DMS153 (cell line): ENCODE measurements at regions not wholly inside any gene's neighbourhood (a gene's known extent, or its start where the extent isn't known, plus 50 kb on each side); places are given as distances from the start of the nearest gene placed in this dataset.

Experiments
- DNase-seq: peaks from one replicate; lab custom pipeline; 2025; lab: John Stamatoyannopoulos, UW

DNA sequence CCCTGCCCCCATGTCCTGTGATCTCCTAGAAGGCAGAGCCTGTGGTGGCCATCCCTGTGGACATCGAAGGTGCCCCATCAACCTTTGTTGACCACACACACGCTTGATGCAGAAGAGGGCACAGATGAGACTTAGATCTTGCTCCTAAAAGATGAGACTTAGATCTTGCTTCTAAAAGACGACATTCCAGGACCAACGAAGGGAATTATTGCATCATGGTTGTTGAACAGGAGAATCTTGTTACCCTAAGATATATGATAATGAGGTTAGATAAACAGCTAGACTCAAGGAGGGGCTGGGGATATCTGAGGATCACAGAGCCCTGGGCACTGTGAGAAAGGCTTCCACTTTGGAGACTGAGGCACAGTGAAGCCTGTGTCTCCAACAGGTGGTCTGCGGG is 91.1 kb upstream of the WSCD2 start:
- DNase-seq: no peak

DNA sequence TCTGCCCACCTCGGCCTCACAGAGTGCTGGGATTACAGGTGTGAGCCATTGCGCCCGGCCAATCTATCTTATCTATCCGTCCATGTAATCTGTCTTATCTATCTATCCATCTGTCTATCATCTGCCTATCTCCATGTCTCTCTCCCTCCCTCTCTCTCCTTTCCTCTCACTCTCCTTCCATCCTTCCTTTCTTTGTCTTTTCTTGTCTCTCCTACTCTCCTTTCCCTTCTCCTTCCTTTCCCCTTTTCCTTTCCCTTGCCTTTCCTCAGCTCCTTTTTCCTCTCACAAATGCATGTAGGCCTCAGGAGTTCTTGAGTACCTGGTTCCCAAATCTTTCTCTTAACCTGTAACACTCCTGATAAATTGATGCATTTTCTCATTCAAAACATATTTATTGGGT is 89.3 kb upstream of the WSCD2 start:
- DNase-seq: no peak

DNA sequence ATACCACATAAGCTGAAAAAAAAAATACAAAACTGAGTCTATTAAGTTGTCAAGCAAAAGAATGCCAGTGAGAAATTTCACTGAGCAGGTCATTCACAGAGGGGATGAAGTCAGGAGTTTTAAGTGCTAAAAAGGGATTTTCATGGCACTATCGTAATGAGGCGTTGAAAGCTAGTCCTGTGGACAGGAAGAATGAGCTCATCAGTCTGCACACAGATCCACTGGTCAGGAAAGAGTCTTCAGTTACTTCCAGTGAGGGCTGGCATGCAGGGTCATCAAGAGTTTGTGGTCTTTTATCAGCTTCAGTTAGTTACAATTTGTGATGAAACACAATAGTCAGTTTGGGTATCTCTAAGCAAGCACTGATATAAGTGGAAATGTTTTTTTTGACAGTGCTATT is 88.1 kb upstream of the WSCD2 start:
- DNase-seq: no peak

DNA sequence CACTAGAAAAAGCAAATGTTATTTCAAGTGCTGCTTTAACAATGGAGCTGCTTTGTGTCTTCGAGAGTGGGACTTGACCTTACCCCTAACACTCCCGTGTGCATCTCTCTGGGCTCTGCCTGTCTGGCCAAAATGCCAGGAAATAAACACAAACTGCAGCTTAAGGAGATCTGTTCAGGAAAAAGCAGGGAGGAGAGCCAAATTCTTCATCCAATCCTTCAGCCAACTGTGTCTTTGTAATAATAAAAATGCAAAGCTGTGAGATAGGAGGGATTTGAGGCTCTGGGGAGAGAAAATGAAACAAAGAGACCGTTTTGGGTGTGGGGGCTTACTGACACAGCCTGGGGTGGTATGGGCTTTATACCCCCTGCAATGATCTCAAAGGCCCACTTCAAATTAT is 85.8 kb upstream of the WSCD2 start:
- no peak for DNase-seq

DNA sequence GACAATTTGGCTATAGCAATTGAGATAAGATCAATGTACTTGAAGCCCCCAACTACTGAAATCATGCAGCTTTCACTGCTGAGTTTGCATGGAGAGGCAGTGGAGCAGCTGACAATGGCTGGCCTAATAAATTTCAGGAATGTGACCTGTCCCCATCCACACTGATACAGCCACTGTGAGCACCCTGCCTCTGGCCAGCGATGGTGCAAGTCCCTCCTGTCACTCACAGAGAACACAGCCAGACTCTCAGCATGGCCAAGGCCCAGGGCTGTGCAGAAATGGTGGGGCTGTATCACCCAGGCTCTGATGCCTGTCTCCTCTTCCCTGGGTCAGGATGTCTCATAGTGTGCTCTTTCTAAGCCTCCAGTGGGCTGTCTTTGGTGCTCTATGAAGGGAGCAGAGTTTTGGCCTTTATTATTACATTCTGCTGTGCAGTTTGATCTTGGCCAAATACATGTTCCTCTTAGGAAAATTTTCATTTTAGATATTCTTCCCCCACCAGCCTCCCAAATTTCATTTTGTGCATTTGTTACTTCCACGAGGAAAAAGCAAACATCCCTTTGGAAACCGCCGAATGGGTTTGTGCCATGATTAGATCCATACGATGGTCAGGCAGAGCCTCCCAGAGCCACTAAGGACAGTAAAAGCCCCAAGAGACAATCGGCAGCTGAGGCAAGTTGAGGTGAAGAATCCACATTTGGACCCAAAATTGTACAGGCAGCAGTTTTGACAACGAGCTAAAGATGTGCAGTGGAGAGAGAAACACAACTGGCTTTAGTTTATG is 85.1 kb upstream of the WSCD2 start:
- DNase-seq: no peak

DNA sequence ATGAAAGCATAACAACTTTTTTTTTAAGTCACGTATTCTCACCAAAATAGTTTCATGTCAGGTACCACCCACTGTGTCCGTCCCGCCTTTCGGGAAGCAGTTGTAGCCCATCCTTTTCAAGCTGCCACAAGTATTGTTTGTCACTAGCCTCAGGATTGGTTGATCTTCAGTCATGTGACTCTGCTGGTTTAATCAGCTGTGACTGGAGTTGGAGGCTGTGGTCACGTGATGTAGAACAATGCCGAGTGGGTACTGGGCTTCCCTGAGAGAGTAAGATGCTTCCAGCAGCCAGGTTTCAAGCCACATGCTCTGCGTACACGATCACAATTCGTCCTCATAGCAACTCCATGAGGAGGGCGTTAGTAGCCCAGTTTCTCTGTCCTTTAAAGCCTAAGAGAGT is 83.0 kb upstream of the WSCD2 start:
- no peak for DNase-seq

DNA sequence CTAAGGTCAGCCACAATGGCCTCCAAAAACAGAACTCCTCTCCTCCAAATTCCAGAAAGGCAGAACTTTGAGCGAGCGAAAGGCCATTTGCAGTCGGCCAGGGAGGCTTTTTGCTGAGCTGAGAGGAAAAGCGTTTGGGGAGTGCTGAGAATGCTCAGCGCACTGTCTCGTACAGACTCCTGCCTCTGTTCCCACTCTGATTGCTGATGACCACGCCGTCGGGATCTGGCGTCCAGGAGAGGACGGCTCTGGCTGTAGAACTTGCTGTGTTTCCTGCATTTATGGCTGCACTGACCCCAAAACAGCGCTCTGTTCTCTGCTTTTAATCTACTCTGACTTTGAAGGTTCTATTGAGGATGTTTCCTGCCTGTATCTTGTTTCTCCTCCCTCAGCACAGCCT is 82.4 kb upstream of the WSCD2 start:
- DNase-seq: no peak

DNA sequence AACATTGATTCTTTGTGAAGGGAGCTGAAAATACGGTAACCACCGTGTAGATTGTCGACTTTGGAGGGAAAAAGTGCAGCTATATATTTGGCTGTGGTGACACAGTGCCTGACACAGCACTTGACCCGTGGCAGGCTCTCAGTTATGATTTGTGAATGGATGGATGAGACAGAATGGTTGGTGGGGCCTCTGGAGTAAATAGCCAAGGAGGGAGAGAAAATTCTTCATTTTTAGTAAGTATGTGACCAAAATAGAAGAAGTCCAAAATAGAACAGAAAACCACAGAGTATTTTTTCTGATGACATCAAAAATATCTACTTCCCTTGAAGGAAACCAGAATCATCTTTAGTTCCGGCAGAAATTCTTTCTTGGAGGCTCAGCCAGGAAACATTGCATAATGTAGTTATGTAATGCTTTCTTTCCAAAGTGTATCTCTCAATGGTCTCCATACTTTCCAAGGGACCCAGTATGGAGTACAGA is 82.0 kb upstream of the WSCD2 start:
- no peak for DNase-seq

DNA sequence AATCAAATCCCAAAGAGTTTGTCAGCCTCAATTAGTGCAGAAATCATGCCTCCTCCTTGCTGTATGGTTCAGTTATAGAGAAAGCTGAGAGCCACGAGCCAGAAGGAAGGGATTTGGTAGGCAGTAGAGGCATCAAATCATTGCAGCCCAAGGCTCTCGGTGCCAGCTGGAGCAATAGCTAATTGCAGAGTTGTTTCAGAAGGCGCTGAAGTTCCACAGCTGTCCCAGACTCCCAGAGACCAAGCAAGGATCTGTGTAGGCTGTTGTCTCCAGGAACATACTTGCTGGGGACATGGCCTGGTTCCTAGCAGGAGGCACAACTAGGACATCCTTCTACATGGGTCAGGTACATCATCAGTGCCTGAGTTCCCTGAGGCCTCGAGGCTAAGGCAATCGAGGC is 80.4 kb upstream of the WSCD2 start:
- DNase-seq: no peak

DNA sequence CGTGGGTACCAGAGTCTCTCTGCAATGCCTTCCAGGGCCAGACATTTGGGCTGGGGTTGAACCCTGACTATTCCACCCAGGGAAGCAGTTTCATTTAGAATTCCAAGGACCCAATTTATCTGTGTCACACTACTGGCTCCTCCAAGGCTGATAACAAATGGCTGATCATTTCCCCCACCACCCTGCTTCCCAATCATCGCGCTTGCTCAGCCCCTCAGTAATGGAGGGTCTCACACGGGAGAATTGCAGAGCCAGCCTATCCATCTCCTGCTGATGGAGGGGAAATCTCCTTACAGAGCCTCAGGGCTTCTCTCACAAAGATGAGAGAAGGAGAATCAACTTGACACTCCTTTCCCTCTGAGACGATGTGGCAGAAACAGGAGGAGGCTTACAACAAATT is 78.4 kb upstream of the WSCD2 start:
- no peak for DNase-seq

DNA sequence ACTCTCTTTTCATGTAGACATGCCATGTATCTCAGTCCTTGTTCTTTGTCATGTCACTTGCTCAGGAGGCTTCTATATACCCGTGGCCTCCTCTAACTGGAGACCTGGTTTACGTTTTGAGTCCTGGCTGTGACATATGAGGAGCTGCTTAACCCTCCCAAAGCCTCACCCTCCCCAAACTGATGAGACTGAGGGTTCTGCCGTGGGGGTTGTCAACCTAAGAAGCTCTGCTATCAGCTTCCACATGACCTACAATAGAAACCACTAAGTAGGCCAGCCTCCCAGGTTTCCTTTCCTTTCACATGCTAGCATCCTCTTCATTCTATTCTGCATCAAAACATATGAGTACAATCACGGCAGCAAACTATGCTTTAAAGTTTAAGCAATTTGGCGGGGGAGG is 76.8 kb upstream of the WSCD2 start:
- DNase-seq: no peak

DNA sequence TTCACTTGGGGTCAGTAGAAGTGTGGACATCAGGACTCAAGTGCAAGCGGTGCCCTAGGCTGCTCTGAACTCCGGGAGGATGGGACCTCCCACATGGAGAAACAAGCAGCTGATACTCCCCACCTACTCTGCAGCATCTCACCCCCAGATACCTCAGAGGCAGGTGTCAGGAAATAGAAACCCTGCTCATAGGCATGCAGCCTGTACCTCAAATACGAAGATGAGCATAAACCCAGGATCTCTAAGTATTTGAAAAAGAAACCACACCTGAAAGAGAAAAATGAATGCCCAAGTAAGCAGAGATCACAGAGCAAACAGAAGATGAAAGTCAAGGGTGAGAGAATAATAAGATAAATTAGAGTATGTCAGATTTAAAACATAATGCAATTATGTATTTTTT is 75.6 kb upstream of the WSCD2 start:
- DNase-seq: no peak

DNA sequence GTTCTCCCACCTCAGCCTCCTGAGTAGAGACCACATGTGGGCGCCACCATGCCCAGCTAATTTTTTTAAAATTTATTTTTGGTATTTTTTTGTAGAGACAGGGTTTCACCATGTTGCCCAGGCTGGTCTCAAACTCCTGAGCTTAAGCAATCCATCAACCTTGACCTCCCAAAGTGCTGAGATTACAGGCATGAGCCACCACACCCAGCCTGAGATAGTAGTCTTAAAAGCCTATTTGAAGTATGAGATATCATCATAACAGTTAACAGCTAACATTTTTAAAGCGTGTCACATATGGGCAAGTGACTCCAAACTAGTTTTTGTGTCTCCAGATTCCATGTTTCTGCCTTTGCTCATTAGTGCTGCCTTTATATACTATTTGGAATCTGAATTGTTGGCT is 74.6 kb upstream of the WSCD2 start:
- DNase-seq: no peak

DNA sequence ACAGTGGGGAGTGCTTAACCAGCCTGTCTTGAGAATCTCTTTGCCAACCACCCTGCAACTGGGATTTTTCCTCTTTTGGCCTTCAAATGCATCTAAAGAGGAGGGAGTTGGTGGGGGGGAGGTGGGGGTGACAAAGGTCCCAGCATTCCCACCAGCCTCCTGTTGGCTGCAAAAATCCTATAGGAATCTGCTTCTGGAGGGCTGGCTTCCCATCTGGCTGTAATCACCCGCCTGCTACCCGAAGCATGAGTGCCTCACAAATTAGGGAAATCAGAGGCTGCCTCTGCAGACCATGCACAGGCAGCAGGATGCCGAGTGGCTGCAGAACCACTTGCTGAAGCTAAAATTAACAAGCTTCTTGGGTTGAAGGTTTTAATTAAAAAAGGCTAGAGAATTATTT is 73.9 kb upstream of the WSCD2 start:
- DNase-seq: no peak

DNA sequence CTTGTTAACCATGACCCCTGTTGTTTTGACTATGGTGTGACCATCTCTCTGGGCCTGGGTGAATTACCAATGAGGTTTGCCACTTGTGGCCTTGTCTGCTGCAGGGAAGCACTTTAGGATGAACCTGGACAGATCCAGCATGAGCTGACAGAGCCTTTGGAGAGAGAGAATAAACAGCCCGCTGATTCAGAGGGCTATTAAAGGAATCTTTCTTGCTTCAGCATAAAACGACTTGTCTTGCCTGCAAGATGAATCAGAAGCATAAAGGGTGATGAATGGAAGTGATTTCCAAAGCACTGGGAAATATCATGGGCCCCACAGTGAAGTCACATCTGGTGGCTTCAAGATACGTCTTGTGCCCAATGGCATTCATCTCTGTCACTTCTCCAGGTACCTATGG is 69.0 kb upstream of the WSCD2 start:
- DNase-seq: no peak

DNA sequence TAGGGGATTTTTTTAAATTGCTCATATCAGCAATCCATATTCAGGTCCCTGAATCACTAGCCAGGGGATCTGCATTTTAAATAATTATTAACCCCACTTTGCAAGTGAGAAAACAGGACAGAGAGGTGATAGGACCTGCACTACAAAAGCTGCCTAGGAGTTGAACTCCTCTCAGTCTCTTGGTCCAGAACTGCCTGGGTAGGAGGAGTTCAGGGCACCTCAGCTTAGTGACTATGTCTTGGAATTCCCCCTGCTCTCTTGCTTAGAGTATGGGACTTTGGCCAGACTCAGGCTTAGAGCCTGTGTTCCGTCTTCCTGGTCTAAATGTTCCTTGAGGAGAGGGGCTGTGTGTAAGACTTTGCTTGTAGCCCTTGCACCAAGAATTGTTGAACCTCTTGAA is 68.2 kb upstream of the WSCD2 start:
- DNase-seq: no peak

DNA sequence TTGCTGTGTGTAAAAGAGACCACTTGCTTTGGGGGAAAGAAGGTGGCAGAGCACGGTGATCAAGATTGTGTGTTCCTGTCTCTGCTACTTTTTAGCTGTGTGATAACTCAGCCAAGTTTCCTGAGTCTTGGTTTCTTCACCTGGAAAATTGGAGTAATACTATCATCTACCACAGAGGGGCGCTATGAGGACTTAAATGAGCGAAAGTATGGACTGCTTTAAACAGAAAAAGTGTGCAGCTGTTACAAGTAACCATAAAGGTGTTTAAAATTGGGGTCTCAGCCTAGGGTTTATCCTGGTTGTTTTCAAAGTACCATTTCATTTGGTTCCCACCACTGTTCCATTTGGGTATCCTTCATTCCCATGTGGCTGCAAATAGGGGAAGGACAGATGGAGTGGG is 65.9 kb upstream of the WSCD2 start:
- DNase-seq: no peak

DNA sequence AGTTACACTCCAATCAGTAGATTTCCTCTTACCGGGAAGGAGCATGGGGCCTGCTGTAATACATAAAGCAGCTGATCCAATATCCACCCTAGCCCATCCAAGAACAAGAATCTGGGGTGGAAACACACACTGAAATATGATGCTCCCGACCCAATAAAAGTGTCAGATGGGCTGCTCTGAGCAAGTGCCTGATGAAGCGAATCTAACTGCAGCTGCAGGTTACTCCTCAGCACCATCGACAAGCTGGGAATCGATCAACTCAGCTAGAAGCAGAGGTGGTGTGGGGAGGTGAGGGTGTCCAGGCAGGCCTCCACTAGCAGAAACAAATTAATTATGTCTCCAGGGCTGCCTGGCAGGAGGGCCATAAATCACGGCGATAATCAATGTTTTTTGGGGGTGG is 64.0 kb upstream of the WSCD2 start:
- no peak for DNase-seq

DNA sequence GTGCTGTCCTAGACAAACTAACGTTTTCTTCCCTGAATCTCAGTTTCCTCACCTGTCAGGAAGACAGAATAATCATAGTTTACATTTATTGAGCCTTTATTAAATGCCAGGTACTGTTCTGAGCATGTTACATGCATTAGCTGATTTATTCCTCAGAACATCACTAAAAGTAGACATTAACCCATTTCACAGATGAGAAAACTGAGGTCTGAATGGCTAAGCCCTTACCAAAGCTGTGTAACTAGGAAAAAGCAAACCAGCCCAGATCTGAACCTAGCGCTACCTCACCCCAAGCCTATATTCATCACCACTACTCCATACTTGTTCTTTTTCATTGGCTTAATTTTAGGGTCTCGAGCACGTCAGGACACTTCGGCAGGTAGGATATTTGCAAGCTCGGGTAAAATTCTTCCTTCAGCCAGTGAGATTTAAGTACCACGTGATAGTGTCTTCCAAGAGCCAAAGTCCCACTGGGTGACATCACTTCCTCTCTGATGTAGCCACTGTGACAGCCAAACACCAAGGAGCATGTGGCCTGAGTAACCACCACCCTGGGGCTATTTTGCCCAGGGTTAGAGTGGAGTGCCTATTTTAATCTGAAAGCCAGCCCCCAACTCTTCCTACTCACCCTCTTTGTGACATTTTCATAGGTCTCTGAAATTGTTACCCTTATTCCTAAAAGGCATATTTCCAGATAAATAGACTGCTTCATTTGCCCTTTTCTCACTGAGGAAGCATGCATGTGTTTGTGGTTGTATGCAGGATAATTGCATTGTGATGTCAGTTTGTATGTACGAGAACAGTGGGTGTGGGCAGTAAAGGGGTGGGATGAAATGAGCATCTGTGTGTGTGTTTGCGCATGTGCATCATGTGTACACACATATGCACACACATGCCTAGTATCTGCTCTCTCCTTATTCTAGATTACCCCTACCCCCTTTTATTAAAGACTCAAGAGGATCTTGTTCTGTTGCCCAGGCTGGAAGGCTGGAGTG is 62.2 kb upstream of the WSCD2 start:
- DNase-seq: no peak

DNA sequence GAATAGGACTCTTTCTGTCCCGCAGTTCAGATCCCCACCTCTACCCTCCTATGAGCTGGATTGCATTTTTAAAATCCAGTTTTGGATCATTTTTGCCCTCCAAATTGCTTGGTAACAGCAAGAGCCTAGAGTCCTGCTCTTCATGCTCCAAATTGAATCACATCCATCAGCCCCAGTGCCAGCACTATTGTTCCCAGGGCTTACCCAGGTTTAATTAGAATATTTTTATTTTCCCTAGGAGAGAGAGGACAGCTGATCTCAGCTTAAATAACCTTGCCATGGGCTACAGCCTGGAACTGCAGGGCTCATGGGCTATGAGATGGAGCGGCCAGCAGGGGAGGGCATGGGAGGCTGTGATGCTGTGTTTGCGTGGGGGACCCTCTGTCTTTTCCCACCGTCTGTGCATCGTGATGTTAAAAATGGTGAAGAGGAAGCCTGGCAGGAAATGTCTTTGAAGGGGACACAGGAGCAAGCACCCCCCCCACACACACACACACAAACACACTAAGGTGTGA is 59.4 kb upstream of the WSCD2 start:
- no peak for DNase-seq

DNA sequence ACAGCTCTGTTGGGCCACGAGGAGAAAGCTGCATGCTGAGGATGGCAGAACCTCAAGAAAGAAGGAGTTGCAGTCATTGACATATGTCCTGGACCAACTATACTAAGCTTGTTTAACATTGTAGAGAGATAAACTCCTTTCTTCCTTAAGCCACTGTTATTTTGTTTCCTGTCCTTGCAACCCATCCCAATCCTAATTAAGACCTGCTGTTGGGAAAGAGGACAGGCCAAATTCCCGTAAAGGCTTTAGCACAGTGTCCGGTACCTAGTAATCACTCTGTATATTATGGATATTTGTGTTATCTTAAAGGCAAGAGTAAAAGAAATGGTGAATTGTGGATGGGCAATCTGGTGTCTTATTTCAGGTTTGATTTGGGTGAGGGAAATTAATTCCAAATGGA is 53.5 kb upstream of the WSCD2 start:
- DNase-seq: no peak

DNA sequence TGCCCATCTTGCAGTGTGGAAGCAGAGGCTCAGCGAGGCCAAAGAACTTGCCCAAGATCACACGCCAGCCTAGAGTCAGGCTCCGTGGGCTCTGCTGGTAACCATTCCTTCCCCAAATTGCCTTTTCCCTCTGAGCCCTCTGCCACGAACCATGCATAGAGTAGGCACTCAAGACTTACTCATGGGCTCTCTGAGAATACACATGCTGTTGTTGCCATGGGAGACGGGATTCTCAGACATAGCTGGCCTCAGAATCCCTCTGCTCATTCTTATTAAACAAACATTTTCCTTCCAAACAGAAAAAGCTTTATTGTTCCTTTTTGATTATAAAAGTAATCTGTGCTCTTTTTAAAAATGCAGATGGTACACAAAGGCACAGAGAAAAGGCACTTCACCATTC is 52.5 kb upstream of the WSCD2 start:
- DNase-seq: no peak

DNA sequence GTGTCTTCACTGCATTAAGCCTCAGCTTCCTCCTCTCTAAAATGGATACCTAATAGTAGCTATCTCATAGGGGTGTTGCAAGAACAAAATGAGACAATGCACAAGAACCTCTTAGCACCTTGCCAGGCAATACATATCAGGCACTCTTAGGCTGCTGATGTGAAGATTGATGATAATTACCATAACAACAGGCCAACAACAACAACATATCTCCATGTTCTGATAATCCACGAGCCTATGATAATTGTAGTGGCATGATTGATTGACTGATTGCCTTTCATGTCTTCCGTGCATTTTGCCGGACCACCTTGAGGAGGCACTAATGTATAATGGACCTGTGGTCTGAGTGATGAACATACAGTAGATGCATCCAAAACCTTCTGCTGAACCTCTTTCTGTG is 50.7 kb upstream of the WSCD2 start:
- DNase-seq: no peak
